Body of pancreas (tissue), 4 donors: ENCODE measurements at regions not wholly inside any gene's neighbourhood (a gene's known extent, or its start where the extent isn't known, plus 50 kb on each side); places are given as distances from the start of the nearest gene placed in this dataset.

Experiments used
- ATAC-seq: fragments of 150-250 bp; one replicate; pipeline ENCODE4 v1.9.1; 2016
- DNase-seq, 4 donors: peaks; one replicate each; pipeline ENCODE4 v3.0.0-alpha.2; 2019
- H3K27ac ChIP-seq, 4 donors: fragments of 200-600 bp; sonication (generic); 1 replicate in 3 of 4; 2 replicates in 1 of 4; pipeline versions ENCODE4 v1.5.1 to v1.6.1; 2016 to 2019; ENCODE audit warnings: mild to moderate bottlenecking in 1 of 4, mixed read lengths in 1 of 4, moderate library complexity in 1 of 4
- H3K27me3 ChIP-seq, 2 donors: fragments of 200-600 bp; sonication (generic); one replicate each; pipeline ENCODE4 v1.6.0; 2016; ENCODE audit warnings: mild to moderate bottlenecking in 1 of 2
- H3K36me3 ChIP-seq, 2 donors: fragments of 200-600 bp; sonication (generic); replicated peaks in 1 of 2; 2 replicates each; pipeline ENCODE4 v1.5.1; 2016; ENCODE audit warnings: low read depth in 2 of 2; ENCODE audit not compliant: insufficient read depth in 1 of 2
- H3K4me1 ChIP-seq: fragments of 200-600 bp; sonication (generic); one replicate; pipeline ENCODE4 v1.6.0; 2016
- H3K4me3 ChIP-seq, 2 donors: fragments of 200-600 bp; sonication (generic); 1 replicate in 1 of 2; 2 replicates in 1 of 2; pipeline ENCODE4 v1.5.1; 2016 to 2019
- H3K9me3 ChIP-seq, 3 donors: fragments of 200-600 bp; sonication (generic); 1 replicate in 2 of 3; 2 replicates in 1 of 3; pipeline ENCODE4 v1.5.1; 2016
- POLR2A ChIP-seq, 3 donors: fragments of 450-650 bp; IDR thresholded peaks; one replicate each; pipeline ENCODE4 v1.6.1; 2016; ENCODE audit warnings: antibody characterized with exemption in 3 of 3, mild to moderate bottlenecking in 2 of 3
- WGBS, 2 donors: methylation state at CpG; one replicate each; pipeline ENCODE4 v1.1.5; 2017; 5-methylcytosine and 5-hydroxymethylcytosine counted together
- intact Hi-C: fragments of 100-400 bp; cut with DNase I; formaldehyde crosslinking; loops from one replicate; pipeline ENCODE4 v1.15.1; 2023
- TF ChIP-seq, protein P1 (sequence below), 7 experiments: fragments of 450-650 bp in 4 of 7; fragments of 200-600 bp in 3 of 7; sonication (generic) in 3 of 7; IDR thresholded peaks; one replicate each; pipeline ENCODE4 v1.5.1; 2016 to 2019; ENCODE audit warnings: antibody characterized with exemption in 7 of 7

DNA sequence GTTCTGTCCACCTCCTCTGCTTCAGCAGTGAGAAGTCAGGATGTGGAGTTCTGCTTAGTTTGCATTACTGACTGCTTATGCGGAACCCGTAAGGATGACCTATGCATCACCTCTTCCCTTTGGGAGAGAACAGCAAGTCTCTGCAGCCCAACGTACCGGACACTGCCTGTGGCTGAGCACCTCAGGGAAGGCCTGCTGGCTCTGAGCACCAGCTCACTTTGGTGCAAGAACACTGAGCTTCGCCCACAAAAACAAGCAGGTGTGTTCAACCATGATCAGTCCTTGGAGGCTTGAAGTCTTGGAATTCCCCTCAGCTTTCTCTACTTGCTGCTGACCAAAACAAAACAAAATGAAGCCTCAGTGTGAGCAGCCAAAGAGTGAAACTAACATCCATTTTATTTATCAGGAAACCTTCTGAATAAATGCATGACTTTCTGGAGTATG, 52.7 kb upstream of the NCK2 start:
- no peak for ATAC-seq
- no peaks in the 10 kb centered on the region for H3K4me1 ChIP-seq
- TF ChIP-seq POLR2A (IDR thresholded peaks at IDR 0.05), result no peak
- TF ChIP-seq, protein P1, sequence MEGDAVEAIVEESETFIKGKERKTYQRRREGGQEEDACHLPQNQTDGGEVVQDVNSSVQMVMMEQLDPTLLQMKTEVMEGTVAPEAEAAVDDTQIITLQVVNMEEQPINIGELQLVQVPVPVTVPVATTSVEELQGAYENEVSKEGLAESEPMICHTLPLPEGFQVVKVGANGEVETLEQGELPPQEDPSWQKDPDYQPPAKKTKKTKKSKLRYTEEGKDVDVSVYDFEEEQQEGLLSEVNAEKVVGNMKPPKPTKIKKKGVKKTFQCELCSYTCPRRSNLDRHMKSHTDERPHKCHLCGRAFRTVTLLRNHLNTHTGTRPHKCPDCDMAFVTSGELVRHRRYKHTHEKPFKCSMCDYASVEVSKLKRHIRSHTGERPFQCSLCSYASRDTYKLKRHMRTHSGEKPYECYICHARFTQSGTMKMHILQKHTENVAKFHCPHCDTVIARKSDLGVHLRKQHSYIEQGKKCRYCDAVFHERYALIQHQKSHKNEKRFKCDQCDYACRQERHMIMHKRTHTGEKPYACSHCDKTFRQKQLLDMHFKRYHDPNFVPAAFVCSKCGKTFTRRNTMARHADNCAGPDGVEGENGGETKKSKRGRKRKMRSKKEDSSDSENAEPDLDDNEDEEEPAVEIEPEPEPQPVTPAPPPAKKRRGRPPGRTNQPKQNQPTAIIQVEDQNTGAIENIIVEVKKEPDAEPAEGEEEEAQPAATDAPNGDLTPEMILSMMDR (IDR thresholded peaks at IDR 0.05), result no peak
- no peaks in the 10 kb centered on the region for H3K36me3 ChIP-seq
- no peaks in the 10 kb centered on the region for H3K27me3 ChIP-seq
- intact Hi-C loops, result no loop called here
- 82 to 91% methylated on average over 2 to 5 of the region's 5 CpGs for WGBS, 2 donors
- H3K9me3 ChIP-seq, result no peaks in the 10 kb centered on the region
- DNase-seq, result no peak
- no peak overlapping the region for H3K27ac ChIP-seq
- no peak overlapping the region for H3K4me3 ChIP-seq

GRCh38 chr2:105690566-105690965, 54.1 kb upstream of the NCK2 start:
- intact Hi-C loops, result no loop called here
- H3K4me1 ChIP-seq, result no peaks in the 10 kb centered on the region
- H3K27ac ChIP-seq, result no peak overlapping the region
- no peak for DNase-seq
- H3K9me3 ChIP-seq, result no peaks in the 10 kb centered on the region
- no peaks in the 10 kb centered on the region for H3K27me3 ChIP-seq
- H3K4me3 ChIP-seq, result no peak overlapping the region
- no peak for ATAC-seq
- H3K36me3 ChIP-seq, result no peaks in the 10 kb centered on the region
- TF ChIP-seq, protein P1 (IDR thresholded peaks at IDR 0.05), result no peak
- no peak for TF ChIP-seq POLR2A (IDR thresholded peaks at IDR 0.05)
- 92 to 97% methylated on average over 4 of the region's 4 CpGs for WGBS, 2 donors

DNA sequence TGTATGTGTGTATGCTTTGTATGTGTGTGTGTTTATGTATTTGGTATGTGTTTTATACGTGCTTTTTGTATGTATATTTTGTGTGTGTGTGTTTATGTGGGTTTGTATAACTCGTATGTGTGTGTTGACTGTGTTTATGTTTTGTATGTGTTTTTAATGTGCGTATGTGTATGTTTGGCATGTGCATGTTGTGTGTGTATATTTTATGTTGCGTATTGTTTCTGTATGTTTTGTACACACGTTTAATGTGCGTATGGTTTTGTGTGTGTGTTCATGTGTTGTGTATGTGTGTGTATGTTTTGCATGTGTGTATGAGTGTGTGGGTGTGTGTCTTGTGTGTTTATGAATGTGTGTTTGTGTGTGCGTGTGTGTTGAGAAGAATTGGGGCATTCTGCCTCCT, 55.2 kb upstream of the NCK2 start:
- H3K27ac ChIP-seq, result no peak overlapping the region
- ATAC-seq (no peak), DNase-seq (no peak)
- H3K27me3 ChIP-seq, result no peaks in the 10 kb centered on the region
- H3K4me3 ChIP-seq, result no peak overlapping the region
- TF ChIP-seq, protein P1 (IDR thresholded peaks at IDR 0.05), result no peak
- TF ChIP-seq POLR2A (IDR thresholded peaks at IDR 0.05), result no peak
- WGBS, 2 donors, result 79 to 93% methylated on average over 7 of the region's 7 CpGs
- H3K4me1 ChIP-seq, result no peaks in the 10 kb centered on the region
- no peaks in the 10 kb centered on the region for H3K9me3 ChIP-seq
- intact Hi-C loops, result no loop called here
- no peaks in the 10 kb centered on the region for H3K36me3 ChIP-seq

GRCh38 chr2:105688946-105689345, 55.8 kb upstream of the NCK2 start:
- Histone ChIP-seq H3K4me3 (no peak overlapping the region), H3K9me3 (no peaks in the 10 kb centered on the region), H3K27ac (no peak overlapping the region), H3K36me3 (no peaks in the 10 kb centered on the region), H3K27me3 (no peaks in the 10 kb centered on the region), H3K4me1 (no peaks in the 10 kb centered on the region)
- ATAC-seq, result no peak
- WGBS, 2 donors, result 91 to 93% methylated on average over 9 to 13 of the region's 13 CpGs
- DNase-seq, result no peak
- TF ChIP-seq POLR2A (IDR thresholded peaks at IDR 0.05), result no peak
- TF ChIP-seq, protein P1 (IDR thresholded peaks at IDR 0.05), result no peak
- intact Hi-C loops, result no loop called here

- Histone ChIP-seq H3K27ac (no peak overlapping the region), H3K4me3 (no peak overlapping the region), H3K36me3 (no peaks in the 10 kb centered on the region), H3K4me1 (no peaks in the 10 kb centered on the region), H3K9me3 (no peaks in the 10 kb centered on the region), H3K27me3 (no peaks in the 10 kb centered on the region)
- DNase-seq (no peak), ATAC-seq (no peak)
- WGBS, 2 donors, result 35 to 36% methylated on average over 5 of the region's 5 CpGs
- intact Hi-C loops, result no loop called here
- TF ChIP-seq POLR2A (IDR thresholded peaks at IDR 0.05), result no peak
- TF ChIP-seq, protein P1 (IDR thresholded peaks at IDR 0.05), result no peak
Measured at GRCh38 chr2:105686588-105686987, 58.1 kb upstream of the NCK2 start.
